HCT116 (cell line): ENCODE measurements at regions not wholly inside any gene's neighbourhood (a gene's known extent, or its start where the extent isn't known, plus 50 kb on each side); places are given as distances from the start of the nearest gene placed in this dataset.

Experiments used
- ATAC-seq: fragments of 200-7000 bp; cut with Tn5 transposase; 2 replicates; pipeline ENCODE4 v1.9.1; 2020; ENCODE audit warnings: mild to moderate bottlenecking, moderate library complexity
- BruUV-seq: library from RNA; stranded (reverse); fragments of 400-500 nt; replicated peaks from 2 replicates; lab custom pipeline; 2021; lab: Mats Ljungman, UMichigan
- CTCF ChIA-PET: fragments of 300-600 bp; sonication (Branson Sonifier 250); formaldehyde crosslinking; loops from one replicate; lab custom pipeline; 2021; ENCODE audit warnings: antibody characterized with exemption; lab: Charles Lee
- POLR2A ChIA-PET: fragments of 300-600, 350-600 bp; sonication (Branson Sonifier 250); formaldehyde crosslinking; loops from one replicate; lab custom pipeline; 2021; ENCODE audit warnings: antibody characterized with exemption; lab: Charles Lee
- RAD21 ChIA-PET, 2 experiments: fragments of 300-600 bp; sonication (Branson Sonifier 250); formaldehyde crosslinking; loops; one replicate each; lab custom pipeline; 2023; ENCODE audit warnings: low total read pairs in 2 of 2; ENCODE audit not compliant: uncharacterized antibody in 2 of 2, unreplicated experiment in 2 of 2, low non-redundant PET in 1 of 2; lab: Charles Lee
- DNase-seq: peaks from one replicate; pipeline ENCODE4 v3.0.0-alpha.2; 2010; ENCODE audit warnings: low read depth, low spot score
- H2AFZ ChIP-seq: fragments of 200-600 bp; shearing (Covaris generic), sonication (generic); 2 replicates; pipeline ENCODE4 v1.6.1; 2017; ENCODE audit warnings: low read depth, mixed run types, mixed read lengths, antibody characterized with exemption, low read length; ENCODE audit not compliant: poor library complexity, severe bottlenecking
- H3K27ac ChIP-seq: 2 replicates; pipeline ENCODE4 v1.5.1; 2012; ENCODE audit warnings: low read depth, low read length
- H3K27me3 ChIP-seq: fragments of 200-600 bp; sonication (generic); 2 replicates; pipeline ENCODE4 v1.6.1; 2016; ENCODE audit warnings: mixed run types, low read length, mixed read lengths; ENCODE audit not compliant: insufficient read depth
- H3K36me3 ChIP-seq, 2 experiments: fragments of 200-500 bp in 1 of 2; fragments of 200-600 bp in 1 of 2; sonication (Bioruptor generic) in 1 of 2; sonication (generic) in 1 of 2; 2 replicates each; pipeline versions ENCODE4 v1.5.1 to v1.6.1; 2014 to 2016; ENCODE audit warnings: low read length in 2 of 2, inconsistent platforms in 1 of 2, mixed read lengths in 1 of 2, mixed run types in 1 of 2; ENCODE audit not compliant: insufficient read depth in 2 of 2, control insufficient read depth in 1 of 2
- H3K4me1 ChIP-seq, 2 experiments: fragments of 200-600 bp in 1 of 2; sonication (generic) in 1 of 2; 2 replicates each; pipeline versions ENCODE4 v1.5.1 to v1.6.1; 2012 to 2017; ENCODE audit warnings: low read length in 2 of 2, inconsistent platforms in 1 of 2, mild to moderate bottlenecking in 1 of 2, mixed read lengths in 1 of 2, mixed run types in 1 of 2, moderate library complexity in 1 of 2; ENCODE audit not compliant: insufficient read depth in 2 of 2, control insufficient read depth in 1 of 2
- H3K4me2 ChIP-seq: fragments of 200-600 bp; sonication (generic); 2 replicates; pipeline ENCODE4 v1.6.1; 2017; ENCODE audit warnings: mixed run types, low read length, mixed read lengths
- H3K4me3 ChIP-seq, 2 experiments: fragments of 200-600 bp in 1 of 2; sonication (generic) in 1 of 2; replicated peaks in 1 of 2; 2 replicates each; pipeline ENCODE4 v1.5.1; 2011 to 2016; ENCODE audit warnings: low read length in 2 of 2, control low read depth in 1 of 2, low read depth in 1 of 2, mild to moderate bottlenecking in 1 of 2, mixed read lengths in 1 of 2, mixed run types in 1 of 2
- H3K79me2 ChIP-seq: fragments of 200-600 bp; sonication (generic); 2 replicates; pipeline ENCODE4 v1.6.1; 2017; ENCODE audit warnings: mild to moderate bottlenecking, mixed run types, low read length, moderate library complexity, mixed read lengths; ENCODE audit not compliant: insufficient read depth
- H3K9ac ChIP-seq: fragments of 200-600 bp; sonication (generic); 2 replicates; pipeline ENCODE4 v1.6.1; 2016; ENCODE audit warnings: low read length, mixed read lengths
- H3K9me2 ChIP-seq: fragments of 200-600 bp; sonication (generic), shearing (Covaris generic); 2 replicates; pipeline ENCODE4 v1.6.1; 2017; ENCODE audit warnings: mixed run types, mild to moderate bottlenecking, moderate library complexity; ENCODE audit not compliant: insufficient read depth
- H3K9me3 ChIP-seq, 2 experiments: fragments of 200-500 bp in 1 of 2; fragments of 200-600 bp in 1 of 2; sonication (Bioruptor generic) in 1 of 2; sonication (generic) in 1 of 2; 2 replicates each; pipeline ENCODE4 v1.6.1; 2014 to 2017; ENCODE audit warnings: low read length in 2 of 2, mixed read lengths in 2 of 2, inconsistent platforms in 1 of 2, low read depth in 1 of 2, mild to moderate bottlenecking in 1 of 2, mixed run types in 1 of 2, moderate library complexity in 1 of 2; ENCODE audit not compliant: control insufficient read depth in 1 of 2, insufficient read depth in 1 of 2
- H4K20me1 ChIP-seq: fragments of 200-600 bp; sonication (generic), shearing (Covaris generic); 2 replicates; pipeline ENCODE4 v1.6.1; 2017; ENCODE audit warnings: mixed run types, mild to moderate bottlenecking, moderate library complexity; ENCODE audit not compliant: insufficient read depth
- CEBPB ChIP-seq: IDR thresholded peaks from 2 replicates; pipeline ENCODE4 v1.6.1; 2012; ENCODE audit warnings: low read depth
- EGR1 ChIP-seq: IDR thresholded peaks from 2 replicates; pipeline ENCODE4 v1.6.1; 2012; ENCODE audit warnings: low read depth
- ELF1 ChIP-seq: IDR thresholded peaks from 2 replicates; pipeline ENCODE4 v1.6.1; 2012; ENCODE audit warnings: low read depth, borderline replicate concordance
- EZH2 ChIP-seq: fragments of 200-600 bp; sonication (generic); IDR thresholded peaks from 2 replicates; pipeline ENCODE4 v1.6.1; 2017; ENCODE audit warnings: antibody characterized with exemption, mixed run types
- EZH2phosphoT487 ChIP-seq: fragments of 200-600 bp; IDR thresholded peaks from 2 replicates; pipeline ENCODE4 v1.6.1; 2018; ENCODE audit warnings: antibody characterized with exemption, borderline replicate concordance
- FOSL1 ChIP-seq: IDR thresholded peaks from 2 replicates; pipeline ENCODE4 v1.6.1; 2012; ENCODE audit warnings: low read depth
- JUND ChIP-seq: IDR thresholded peaks from 2 replicates; pipeline ENCODE4 v1.6.1; 2012
- POLR2A ChIP-seq: IDR thresholded peaks from 2 replicates; pipeline ENCODE4 v1.7.0; 2011; ENCODE audit warnings: borderline replicate concordance; ENCODE audit not compliant: insufficient read depth, insufficient read length; ENCODE audit errors: extremely low read depth
- SIN3A ChIP-seq: IDR thresholded peaks from 2 replicates; pipeline ENCODE4 v1.6.1; 2012; ENCODE audit warnings: low read depth
- SP1 ChIP-seq: IDR thresholded peaks from 2 replicates; pipeline ENCODE4 v1.6.1; 2012; ENCODE audit warnings: low read depth
- SRF ChIP-seq: IDR thresholded peaks from 2 replicates; pipeline ENCODE4 v1.6.1; 2012; ENCODE audit warnings: low read depth
- TCF7L2 ChIP-seq: IDR thresholded peaks from 2 replicates; pipeline ENCODE4 v1.7.0; 2011; ENCODE audit warnings: borderline replicate concordance, inconsistent platforms; ENCODE audit not compliant: insufficient read depth, insufficient read length; ENCODE audit errors: extremely low read depth
- ZFX ChIP-seq: fragments of 450-650 bp; IDR thresholded peaks from 2 replicates; pipeline ENCODE4 v1.6.1; 2017
- ZNF274 ChIP-seq: fragments of 200-500 bp; sonication (Bioruptor generic); IDR thresholded peaks from 2 replicates; pipeline ENCODE4 v1.6.1; 2014; ENCODE audit warnings: mild to moderate bottlenecking, low read depth, low read length, inconsistent platforms
- intact Hi-C: fragments of 100-400 bp; cut with micrococcal nuclease; formaldehyde crosslinking; loops from 2 replicates; pipeline ENCODE4 v1.10.0; 2022
- TF ChIP-seq, protein P1 (sequence below): IDR thresholded peaks from 2 replicates; pipeline ENCODE4 v1.6.1; 2012
- TF ChIP-seq, protein P2 (sequence below): IDR thresholded peaks from 2 replicates; pipeline ENCODE4 v1.6.1; 2011; ENCODE audit warnings: mild to moderate bottlenecking, low read length, moderate library complexity; ENCODE audit not compliant: insufficient replicate concordance; ENCODE audit errors: extremely low read depth
- TF ChIP-seq, protein P3 (sequence below), 3 experiments: fragments of 200-600 bp in 1 of 3; sonication (generic) in 1 of 3; IDR thresholded peaks in 2 of 3; conservative IDR thresholded peaks in 1 of 3; 2 replicates each; pipeline ENCODE4 v1.5.1; 2012 to 2017; ENCODE audit warnings: low read depth in 2 of 3, low read length in 2 of 3, antibody characterized with exemption in 1 of 3, borderline replicate concordance in 1 of 3, control low read depth in 1 of 3, mild to moderate bottlenecking in 1 of 3, mixed read lengths in 1 of 3, mixed run types in 1 of 3, moderate library complexity in 1 of 3; ENCODE audit not compliant: insufficient read depth in 1 of 3

DNA sequence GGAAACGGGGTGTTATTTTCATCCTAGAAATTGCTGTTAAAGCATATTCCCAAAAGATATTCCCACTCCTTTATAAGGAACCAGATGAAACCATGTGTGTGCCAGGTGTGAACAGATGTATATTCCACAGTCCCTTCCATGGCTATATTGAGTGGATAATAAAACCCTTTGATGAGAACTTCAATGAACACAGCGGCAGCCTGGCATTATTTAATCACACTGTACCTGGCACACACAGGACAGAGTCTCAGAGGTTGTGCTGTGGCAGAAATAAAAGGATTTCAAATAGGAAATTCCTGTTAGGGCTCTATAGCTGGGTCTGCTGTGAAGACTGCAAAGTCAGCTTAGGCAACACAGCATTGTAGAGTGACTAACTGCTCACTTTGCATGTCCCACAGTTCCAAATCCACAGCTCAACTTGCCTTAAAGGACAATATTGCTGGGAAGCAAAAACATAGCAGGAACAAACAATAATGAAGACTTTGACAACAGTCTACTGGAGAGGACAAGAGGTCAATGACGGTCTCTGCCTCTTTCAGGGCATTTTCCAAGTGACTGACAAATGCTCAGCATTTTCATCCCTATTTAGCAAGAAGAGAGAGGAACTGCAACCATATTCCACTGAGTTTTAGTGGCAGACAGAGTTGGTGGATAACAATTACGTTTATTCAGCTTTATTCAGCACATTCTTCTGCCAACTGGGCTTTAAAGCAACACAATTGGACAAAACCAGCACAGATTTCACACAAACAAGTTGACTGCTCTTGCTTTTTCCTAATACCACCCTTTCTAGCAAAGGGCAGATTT lies 255.7 kb upstream of the RGMB start:
- no peaks in the 10 kb centered on the region for H4K20me1 ChIP-seq
- ChIA-PET RAD21 (no interaction called here), POLR2A (no interaction called here), CTCF (no interaction called here)
- H3K9me3 ChIP-seq = no peaks in the 10 kb centered on the region
- H3K27me3 ChIP-seq = peaks cover 7% of the 10 kb centered on the region; the same call in 1 of the 2 replicates
- H3K27ac ChIP-seq = no peak overlapping the region
- no peak for ATAC-seq
- H3K4me3 ChIP-seq = no peak overlapping the region
- no peak overlapping the region for H3K4me2 ChIP-seq
- BruUV-seq = no TSS peak
- no peaks in the 10 kb centered on the region for H3K36me3 ChIP-seq
- H3K9ac ChIP-seq = no peak overlapping the region
- no peaks in the 10 kb centered on the region for H3K9me2 ChIP-seq
- no peaks in the 10 kb centered on the region for H3K79me2 ChIP-seq
- no peak overlapping the region for H2AFZ ChIP-seq
- TF ChIP-seq TCF7L2 = no peak
- no peak for TF ChIP-seq EZH2
- no peak for TF ChIP-seq ZNF274
- no peak for TF ChIP-seq FOSL1
- TF ChIP-seq EGR1 = no peak
- TF ChIP-seq SIN3A = no peak
- TF ChIP-seq, protein P1, sequence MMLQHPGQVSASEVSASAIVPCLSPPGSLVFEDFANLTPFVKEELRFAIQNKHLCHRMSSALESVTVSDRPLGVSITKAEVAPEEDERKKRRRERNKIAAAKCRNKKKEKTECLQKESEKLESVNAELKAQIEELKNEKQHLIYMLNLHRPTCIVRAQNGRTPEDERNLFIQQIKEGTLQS = no peak
- TF ChIP-seq POLR2A = no peak
- intact Hi-C loops = no loop called here
- no peaks in the 10 kb centered on the region for H3K4me1 ChIP-seq
- DNase-seq = no peak

DNA sequence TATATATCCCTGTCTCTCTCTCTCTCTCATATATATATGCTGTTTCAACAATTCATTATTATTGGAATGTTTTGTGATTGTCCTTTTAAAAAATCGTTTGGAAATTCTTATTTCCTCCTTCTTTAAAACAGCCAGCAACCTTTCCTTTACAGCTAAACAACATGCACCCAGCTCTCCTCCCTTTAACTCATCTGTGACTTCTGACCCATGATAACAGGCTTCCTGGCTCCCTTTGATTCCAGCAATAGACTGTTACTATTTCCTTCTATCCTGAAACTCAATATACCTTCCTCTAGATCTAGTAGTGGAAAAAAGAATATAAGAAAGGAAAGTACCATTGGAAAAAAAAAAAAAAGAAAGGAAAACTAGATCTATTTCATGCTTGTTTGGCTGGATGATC lies 254.7 kb upstream of the RGMB start:
- BruUV-seq = no TSS peak
- TF ChIP-seq FOSL1 (no peak), ZFX (no peak), ZNF274 (no peak), EZH2 (no peak), CEBPB (no peak), EZH2phosphoT487 (no peak), SP1 (no peak), SRF (no peak), SIN3A (no peak), POLR2A (no peak), ELF1 (no peak), JUND (no peak)
- TF ChIP-seq, protein P2, sequence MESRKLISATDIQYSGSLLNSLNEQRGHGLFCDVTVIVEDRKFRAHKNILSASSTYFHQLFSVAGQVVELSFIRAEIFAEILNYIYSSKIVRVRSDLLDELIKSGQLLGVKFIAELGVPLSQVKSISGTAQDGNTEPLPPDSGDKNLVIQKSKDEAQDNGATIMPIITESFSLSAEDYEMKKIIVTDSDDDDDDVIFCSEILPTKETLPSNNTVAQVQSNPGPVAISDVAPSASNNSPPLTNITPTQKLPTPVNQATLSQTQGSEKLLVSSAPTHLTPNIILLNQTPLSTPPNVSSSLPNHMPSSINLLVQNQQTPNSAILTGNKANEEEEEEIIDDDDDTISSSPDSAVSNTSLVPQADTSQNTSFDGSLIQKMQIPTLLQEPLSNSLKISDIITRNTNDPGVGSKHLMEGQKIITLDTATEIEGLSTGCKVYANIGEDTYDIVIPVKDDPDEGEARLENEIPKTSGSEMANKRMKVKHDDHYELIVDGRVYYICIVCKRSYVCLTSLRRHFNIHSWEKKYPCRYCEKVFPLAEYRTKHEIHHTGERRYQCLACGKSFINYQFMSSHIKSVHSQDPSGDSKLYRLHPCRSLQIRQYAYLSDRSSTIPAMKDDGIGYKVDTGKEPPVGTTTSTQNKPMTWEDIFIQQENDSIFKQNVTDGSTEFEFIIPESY = no peak
- TF ChIP-seq, protein P3, sequence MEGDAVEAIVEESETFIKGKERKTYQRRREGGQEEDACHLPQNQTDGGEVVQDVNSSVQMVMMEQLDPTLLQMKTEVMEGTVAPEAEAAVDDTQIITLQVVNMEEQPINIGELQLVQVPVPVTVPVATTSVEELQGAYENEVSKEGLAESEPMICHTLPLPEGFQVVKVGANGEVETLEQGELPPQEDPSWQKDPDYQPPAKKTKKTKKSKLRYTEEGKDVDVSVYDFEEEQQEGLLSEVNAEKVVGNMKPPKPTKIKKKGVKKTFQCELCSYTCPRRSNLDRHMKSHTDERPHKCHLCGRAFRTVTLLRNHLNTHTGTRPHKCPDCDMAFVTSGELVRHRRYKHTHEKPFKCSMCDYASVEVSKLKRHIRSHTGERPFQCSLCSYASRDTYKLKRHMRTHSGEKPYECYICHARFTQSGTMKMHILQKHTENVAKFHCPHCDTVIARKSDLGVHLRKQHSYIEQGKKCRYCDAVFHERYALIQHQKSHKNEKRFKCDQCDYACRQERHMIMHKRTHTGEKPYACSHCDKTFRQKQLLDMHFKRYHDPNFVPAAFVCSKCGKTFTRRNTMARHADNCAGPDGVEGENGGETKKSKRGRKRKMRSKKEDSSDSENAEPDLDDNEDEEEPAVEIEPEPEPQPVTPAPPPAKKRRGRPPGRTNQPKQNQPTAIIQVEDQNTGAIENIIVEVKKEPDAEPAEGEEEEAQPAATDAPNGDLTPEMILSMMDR (IDR thresholded peaks at IDR 0.05 in 2 of 3, conservative IDR thresholded peaks at IDR 0.05 in 1 of 3; ENCODE audit: borderline replicate concordance in 1 of 3, insufficient read depth in 1 of 3, low read depth in 2 of 3, low read length in 2 of 3) = no peak

More for the DNA sequence above, 254.7 kb upstream of the RGMB start:
- Histone ChIP-seq H3K36me3 (no peaks in the 10 kb centered on the region), H3K27me3 (peaks cover 7% of the 10 kb centered on the region; the same call in 1 of the 2 replicates), H3K4me2 (no peak overlapping the region), H3K9ac (no peak overlapping the region), H3K4me3 (no peak overlapping the region), H2AFZ (no peak overlapping the region), H3K9me3 (no peaks in the 10 kb centered on the region), H3K27ac (no peak overlapping the region), H3K4me1 (no peaks in the 10 kb centered on the region), H3K79me2 (no peaks in the 10 kb centered on the region), H3K9me2 (no peaks in the 10 kb centered on the region), H4K20me1 (no peaks in the 10 kb centered on the region)
- ATAC-seq (no peak), DNase-seq (no peak)
- ChIA-PET CTCF (no interaction called here), POLR2A (no interaction called here), RAD21 (no interaction called here)
- intact Hi-C loops = no loop called here
